Type B pancreatic cell (in vitro differentiated cells): ENCODE measurements at regions not wholly inside any gene's neighbourhood (a gene's known extent, or its start where the extent isn't known, plus 50 kb on each side); places are given as distances from the start of the nearest gene placed in this dataset.

Source experiments
- DNase-seq: peaks from one replicate; pipeline ENCODE4 v3.0.0; 2021; ENCODE audit warnings: mixed read lengths; ENCODE audit not compliant: unreplicated experiment; ENCODE audit errors: extremely low spot score
- H3K27ac Mint-ChIP-seq: 2 replicates; pipeline ENCODE4 v1.8.0; 2021; ENCODE audit warnings: mild to moderate bottlenecking, mixed read lengths
- H3K27me3 Mint-ChIP-seq: 2 replicates; pipeline ENCODE4 v1.8.0; 2021; ENCODE audit warnings: mixed read lengths
- H3K36me3 Mint-ChIP-seq: 2 replicates; pipeline ENCODE4 v1.8.0; 2021; ENCODE audit warnings: mixed read lengths
- H3K4me1 Mint-ChIP-seq: one replicate; pipeline ENCODE4 v1.8.0; 2021; ENCODE audit warnings: mixed read lengths; ENCODE audit not compliant: unreplicated experiment
- H3K4me3 Mint-ChIP-seq: 2 replicates; pipeline ENCODE4 v1.8.0; 2021; ENCODE audit warnings: mild to moderate bottlenecking, mixed read lengths
- H3K9me3 Mint-ChIP-seq: 2 replicates; pipeline ENCODE4 v1.8.0; 2021; ENCODE audit warnings: mixed read lengths
- TF ChIP-seq, protein P1 (sequence below): fragments of 200-600 bp; sonication (generic); conservative IDR thresholded peaks from 2 replicates; pipeline ENCODE4 v1.5.0; 2021; ENCODE audit warnings: antibody characterized with exemption, mild to moderate bottlenecking

DNA sequence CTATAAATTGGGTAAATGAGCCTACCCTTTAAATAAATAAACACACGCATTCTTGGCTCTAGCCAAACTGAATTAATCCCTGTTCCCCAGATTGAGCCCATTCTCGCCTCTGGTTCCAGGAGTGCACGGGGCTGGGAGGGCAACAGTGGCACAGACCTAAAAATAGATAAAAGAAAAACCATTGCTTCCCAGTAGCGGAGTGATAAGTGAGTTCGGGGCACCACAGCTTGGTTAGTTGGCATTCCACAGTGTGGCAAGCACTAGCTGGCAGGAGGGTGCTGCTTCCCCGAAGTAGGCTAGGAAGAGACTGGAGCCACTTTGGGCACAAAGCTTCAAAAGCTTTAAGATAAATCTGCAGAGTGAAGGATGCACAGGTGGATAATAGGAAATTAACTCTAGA, 322.2 kb upstream of the SGCD start:
- Mint-ChIP-seq H3K27ac (no peak overlapping the region), H3K4me1 (no peaks in the 10 kb centered on the region), H3K4me3 (no peak overlapping the region), H3K36me3 (no peaks in the 10 kb centered on the region), H3K27me3 (no peaks in the 10 kb centered on the region), H3K9me3 (no peaks in the 10 kb centered on the region)
- no peak for DNase-seq
- TF ChIP-seq, protein P1, sequence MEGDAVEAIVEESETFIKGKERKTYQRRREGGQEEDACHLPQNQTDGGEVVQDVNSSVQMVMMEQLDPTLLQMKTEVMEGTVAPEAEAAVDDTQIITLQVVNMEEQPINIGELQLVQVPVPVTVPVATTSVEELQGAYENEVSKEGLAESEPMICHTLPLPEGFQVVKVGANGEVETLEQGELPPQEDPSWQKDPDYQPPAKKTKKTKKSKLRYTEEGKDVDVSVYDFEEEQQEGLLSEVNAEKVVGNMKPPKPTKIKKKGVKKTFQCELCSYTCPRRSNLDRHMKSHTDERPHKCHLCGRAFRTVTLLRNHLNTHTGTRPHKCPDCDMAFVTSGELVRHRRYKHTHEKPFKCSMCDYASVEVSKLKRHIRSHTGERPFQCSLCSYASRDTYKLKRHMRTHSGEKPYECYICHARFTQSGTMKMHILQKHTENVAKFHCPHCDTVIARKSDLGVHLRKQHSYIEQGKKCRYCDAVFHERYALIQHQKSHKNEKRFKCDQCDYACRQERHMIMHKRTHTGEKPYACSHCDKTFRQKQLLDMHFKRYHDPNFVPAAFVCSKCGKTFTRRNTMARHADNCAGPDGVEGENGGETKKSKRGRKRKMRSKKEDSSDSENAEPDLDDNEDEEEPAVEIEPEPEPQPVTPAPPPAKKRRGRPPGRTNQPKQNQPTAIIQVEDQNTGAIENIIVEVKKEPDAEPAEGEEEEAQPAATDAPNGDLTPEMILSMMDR: no peak

DNA sequence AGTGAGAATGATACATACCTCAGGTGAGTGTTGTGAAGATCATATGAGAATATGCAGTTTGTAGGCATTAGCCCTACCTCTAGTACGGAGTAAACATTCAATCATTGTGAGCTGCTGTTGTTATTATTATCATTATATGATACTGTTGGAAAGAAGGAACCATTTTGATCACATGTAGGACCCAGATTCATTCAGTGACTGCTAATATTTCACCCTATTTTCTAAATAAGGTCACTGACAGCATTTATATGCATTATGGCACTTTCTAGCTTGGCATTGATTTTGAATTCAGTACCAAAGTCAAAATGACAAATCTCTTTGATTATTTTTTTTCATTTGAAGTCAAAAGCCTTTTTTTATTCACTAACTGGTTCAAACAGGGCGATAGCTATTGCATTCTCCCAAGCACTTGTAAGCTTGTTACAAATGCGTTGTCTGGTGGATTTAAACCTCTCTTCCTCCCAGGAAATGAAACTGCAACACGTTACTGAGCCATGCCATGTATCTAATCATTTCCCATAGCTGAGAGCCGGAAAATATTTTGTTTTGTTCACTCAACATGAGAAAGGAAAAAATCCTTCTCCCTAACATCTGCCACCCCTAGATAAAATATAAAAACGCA, 320.8 kb upstream of the SGCD start:
- H3K36me3 Mint-ChIP-seq: no peaks in the 10 kb centered on the region
- H3K4me3 Mint-ChIP-seq: no peak overlapping the region
- TF ChIP-seq, protein P1: no peak
- H3K27me3 Mint-ChIP-seq: no peaks in the 10 kb centered on the region
- no peak overlapping the region for H3K27ac Mint-ChIP-seq
- DNase-seq: no peak
- no peaks in the 10 kb centered on the region for H3K9me3 Mint-ChIP-seq
- no peaks in the 10 kb centered on the region for H3K4me1 Mint-ChIP-seq

DNA sequence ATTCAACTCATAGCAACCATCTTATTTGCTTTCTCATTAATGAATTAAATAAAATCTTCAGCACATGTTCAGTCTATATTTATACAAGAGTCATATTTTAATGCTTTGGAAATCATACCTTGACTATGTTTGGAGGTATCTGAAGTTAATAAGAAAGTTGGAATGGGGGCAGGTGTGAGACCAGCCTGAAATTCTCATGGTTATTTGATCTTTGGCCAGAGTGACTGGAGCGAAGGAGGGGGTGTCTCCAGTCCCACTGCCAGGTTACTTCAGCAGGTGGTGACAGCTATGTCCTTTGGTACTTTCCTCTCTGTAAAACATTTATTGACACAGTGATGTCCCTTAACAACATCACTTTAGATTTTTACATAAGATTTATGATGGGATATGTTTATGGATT, 318.1 kb upstream of the SGCD start:
- H3K4me3 Mint-ChIP-seq: no peak overlapping the region
- TF ChIP-seq, protein P1: no peak
- no peak for DNase-seq
- no peaks in the 10 kb centered on the region for H3K4me1 Mint-ChIP-seq
- no peaks in the 10 kb centered on the region for H3K36me3 Mint-ChIP-seq
- H3K27me3 Mint-ChIP-seq: no peaks in the 10 kb centered on the region
- no peak overlapping the region for H3K27ac Mint-ChIP-seq
- no peaks in the 10 kb centered on the region for H3K9me3 Mint-ChIP-seq

DNA sequence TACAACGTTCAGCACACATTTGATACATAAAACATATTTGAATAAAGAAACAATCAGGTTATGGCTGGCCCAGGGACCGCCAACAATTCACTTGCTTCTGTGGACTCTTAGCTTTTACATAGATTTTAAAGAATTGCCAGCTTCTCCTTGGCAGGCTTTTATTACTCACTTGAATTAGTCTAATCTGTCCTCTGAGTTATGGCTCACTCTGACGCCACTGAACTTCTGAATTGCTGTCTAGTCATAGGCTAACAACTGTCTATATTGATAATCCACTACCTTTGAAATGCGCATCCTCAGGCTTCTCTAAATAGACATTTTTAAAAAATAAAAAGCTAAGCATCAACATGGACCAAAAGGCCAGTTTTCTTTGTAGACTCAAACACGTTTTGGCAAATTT, 317.4 kb upstream of the SGCD start:
- H3K9me3 Mint-ChIP-seq: no peaks in the 10 kb centered on the region
- H3K4me3 Mint-ChIP-seq: no peak overlapping the region
- no peak overlapping the region for H3K27ac Mint-ChIP-seq
- no peaks in the 10 kb centered on the region for H3K27me3 Mint-ChIP-seq
- TF ChIP-seq, protein P1: no peak
- no peak for DNase-seq
- no peaks in the 10 kb centered on the region for H3K36me3 Mint-ChIP-seq
- no peaks in the 10 kb centered on the region for H3K4me1 Mint-ChIP-seq

DNA sequence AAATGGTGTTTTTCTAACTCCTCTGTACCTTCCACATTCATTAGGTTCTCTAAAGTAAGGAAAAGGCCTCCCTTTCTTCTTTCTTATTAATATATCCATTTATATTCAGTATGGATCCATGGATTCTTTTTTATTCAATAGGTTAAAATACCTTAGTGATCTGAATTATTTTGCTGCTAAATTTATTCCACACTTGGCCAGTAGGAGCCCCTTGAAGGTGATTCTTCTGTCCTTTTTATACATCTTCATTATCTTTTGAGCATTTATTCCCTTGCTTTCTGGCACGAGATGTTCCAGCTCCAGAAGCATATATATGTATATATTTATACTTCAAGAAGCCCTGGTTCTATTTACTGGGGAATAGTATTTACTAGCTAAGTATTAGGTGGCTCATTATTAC, 311.8 kb upstream of the SGCD start:
- no peak for DNase-seq
- Mint-ChIP-seq H3K27me3 (no peaks in the 10 kb centered on the region), H3K4me3 (no peak overlapping the region), H3K27ac (no peak overlapping the region), H3K4me1 (peaks cover 9% of the 10 kb centered on the region), H3K36me3 (no peaks in the 10 kb centered on the region), H3K9me3 (no peaks in the 10 kb centered on the region)
- TF ChIP-seq, protein P1: peak; percentile 51

DNA sequence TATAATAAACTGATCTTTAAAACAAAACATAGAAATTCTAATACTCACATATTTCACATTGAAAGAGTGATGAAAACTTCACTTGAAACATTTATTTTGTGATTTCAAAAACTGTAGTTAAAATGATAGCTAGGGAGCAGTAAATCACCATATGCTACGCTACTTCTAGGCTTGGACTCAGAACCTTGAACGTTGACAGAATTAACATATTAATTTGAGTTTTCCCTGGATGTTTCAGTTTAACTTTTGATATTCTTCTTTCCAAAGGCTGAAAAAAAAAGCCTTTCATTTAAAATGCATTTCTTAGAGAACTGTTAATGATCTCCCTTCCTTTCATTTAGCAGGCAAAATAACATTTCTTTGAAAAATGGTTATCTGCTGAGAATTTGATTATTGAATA, 307.8 kb upstream of the SGCD start:
- TF ChIP-seq, protein P1: no peak
- H3K4me3 Mint-ChIP-seq: no peak overlapping the region
- no peak for DNase-seq
- H3K36me3 Mint-ChIP-seq: no peaks in the 10 kb centered on the region
- no peaks in the 10 kb centered on the region for H3K9me3 Mint-ChIP-seq
- H3K4me1 Mint-ChIP-seq: peaks cover 9% of the 10 kb centered on the region
- H3K27me3 Mint-ChIP-seq: no peaks in the 10 kb centered on the region
- no peak overlapping the region for H3K27ac Mint-ChIP-seq
